Coronary artery (tissue), 2 donors: ENCODE measurements at regions not wholly inside any gene's neighbourhood (a gene's known extent, or its start where the extent isn't known, plus 50 kb on each side); places are given as distances from the start of the nearest gene placed in this dataset.

Experiments used
- DNase-seq: peaks from one replicate; pipeline ENCODE4 v3.0.0-alpha.2; 2017; ENCODE audit warnings: low spot score
- H3K27ac ChIP-seq, 2 donors: fragments of 200-600 bp; sonication (generic); one replicate each; pipeline ENCODE4 v1.5.1; 2016 to 2019
- H3K4me3 ChIP-seq: fragments of 200-600 bp; sonication (generic); 2 replicates; pipeline ENCODE4 v1.5.1; 2016; ENCODE audit warnings: mild to moderate bottlenecking, moderate library complexity
- TF ChIP-seq, protein P1 (sequence below): fragments of 200-600 bp; sonication (generic); IDR thresholded peaks from one replicate; pipeline ENCODE4 v1.5.1; 2019; ENCODE audit warnings: antibody characterized with exemption

DNA sequence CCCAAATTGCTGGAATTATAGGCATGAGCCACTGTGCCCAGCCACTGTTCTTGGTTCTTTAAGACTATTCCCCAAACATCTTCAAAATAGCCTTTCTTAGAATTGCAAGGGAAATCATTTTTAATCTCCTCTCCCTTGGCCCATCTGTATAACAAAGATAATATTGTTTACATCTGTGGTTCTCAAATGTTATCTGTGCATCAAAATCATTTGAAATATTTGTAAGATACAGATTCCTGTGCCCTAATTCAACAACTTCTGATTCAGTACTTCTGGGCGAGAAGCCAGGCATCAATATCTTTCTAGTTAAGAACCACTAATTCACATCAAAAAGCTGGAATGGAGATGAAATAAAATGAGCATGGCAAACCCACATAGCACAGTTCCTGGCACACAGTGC lies 83.0 kb downstream of the TMPRSS5 start:
- TF ChIP-seq, protein P1, sequence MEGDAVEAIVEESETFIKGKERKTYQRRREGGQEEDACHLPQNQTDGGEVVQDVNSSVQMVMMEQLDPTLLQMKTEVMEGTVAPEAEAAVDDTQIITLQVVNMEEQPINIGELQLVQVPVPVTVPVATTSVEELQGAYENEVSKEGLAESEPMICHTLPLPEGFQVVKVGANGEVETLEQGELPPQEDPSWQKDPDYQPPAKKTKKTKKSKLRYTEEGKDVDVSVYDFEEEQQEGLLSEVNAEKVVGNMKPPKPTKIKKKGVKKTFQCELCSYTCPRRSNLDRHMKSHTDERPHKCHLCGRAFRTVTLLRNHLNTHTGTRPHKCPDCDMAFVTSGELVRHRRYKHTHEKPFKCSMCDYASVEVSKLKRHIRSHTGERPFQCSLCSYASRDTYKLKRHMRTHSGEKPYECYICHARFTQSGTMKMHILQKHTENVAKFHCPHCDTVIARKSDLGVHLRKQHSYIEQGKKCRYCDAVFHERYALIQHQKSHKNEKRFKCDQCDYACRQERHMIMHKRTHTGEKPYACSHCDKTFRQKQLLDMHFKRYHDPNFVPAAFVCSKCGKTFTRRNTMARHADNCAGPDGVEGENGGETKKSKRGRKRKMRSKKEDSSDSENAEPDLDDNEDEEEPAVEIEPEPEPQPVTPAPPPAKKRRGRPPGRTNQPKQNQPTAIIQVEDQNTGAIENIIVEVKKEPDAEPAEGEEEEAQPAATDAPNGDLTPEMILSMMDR = no peak
- H3K4me3 ChIP-seq = no peak overlapping the region

DNA sequence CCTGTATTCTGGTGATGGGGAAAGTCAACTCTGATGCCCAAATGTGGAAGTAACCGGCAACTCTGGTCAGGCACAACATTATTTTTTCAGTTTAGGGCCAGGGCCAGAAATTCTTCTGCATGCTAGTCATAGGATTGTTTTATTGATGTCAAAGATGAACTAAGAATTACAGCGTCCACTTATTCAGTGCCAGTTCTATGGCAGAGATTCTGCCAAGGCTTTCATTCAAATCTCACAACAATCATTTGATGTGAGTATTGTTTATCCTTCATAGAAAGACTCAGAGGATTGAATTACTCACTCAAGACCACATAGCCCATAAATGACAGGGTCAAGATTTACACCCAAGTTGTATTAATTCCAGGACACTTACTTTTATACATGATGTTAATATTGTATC lies 87.7 kb downstream of the TMPRSS5 start:
- no peak overlapping the region for H3K4me3 ChIP-seq
- TF ChIP-seq, protein P1 = no peak
- no peak for DNase-seq
- peak overlapping the region; percentile 46 to 76 for H3K27ac ChIP-seq

More for the DNA sequence above, 83.0 kb downstream of the TMPRSS5 start:
- no peak overlapping the region for H3K27ac ChIP-seq
- DNase-seq = no peak

DNA sequence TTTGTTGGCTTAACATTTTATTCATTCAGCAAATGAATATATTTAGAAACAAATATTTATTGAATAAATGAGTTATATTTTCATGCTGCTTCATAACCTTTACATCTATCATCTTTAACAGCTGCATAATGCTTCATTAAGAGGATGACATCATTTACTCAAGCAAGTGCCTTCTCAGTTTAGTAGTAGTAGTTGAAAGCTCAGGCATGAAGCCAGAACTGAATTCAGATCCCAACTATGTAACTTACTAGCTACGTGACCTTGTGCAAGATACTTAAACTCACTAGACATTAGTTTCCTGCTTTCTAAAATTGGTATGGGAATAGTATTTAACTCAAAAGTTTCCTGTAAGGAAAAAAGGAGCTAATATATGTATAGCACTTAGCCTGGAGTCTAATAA lies 90.3 kb downstream of the TMPRSS5 start:
- no peak overlapping the region for H3K27ac ChIP-seq
- no peak for DNase-seq
- TF ChIP-seq, protein P1 = no peak
- no peak overlapping the region for H3K4me3 ChIP-seq

DNA sequence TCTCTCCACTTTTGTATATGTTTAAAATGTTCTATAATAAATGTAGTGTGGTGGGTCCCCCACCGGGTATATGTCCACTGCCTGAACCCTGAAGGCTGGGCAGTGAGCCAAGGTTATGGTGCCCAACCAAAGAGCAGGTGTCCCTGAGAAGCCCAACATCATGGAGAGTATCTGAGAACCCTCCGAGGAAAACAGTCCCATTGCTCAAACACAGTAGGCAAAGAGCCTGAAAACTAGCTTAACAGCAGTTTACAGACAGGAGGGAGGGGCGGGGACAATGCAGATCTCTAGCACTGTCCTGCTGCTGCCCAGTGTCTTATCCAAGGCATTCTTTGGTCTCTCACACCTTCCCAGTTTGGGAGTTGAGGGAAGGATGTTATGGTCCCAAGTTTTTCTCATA lies 91.0 kb downstream of the TMPRSS5 start:
- TF ChIP-seq, protein P1 = no peak
- Histone ChIP-seq H3K4me3 (no peak overlapping the region), H3K27ac (no peak overlapping the region)
- no peak for DNase-seq

DNA sequence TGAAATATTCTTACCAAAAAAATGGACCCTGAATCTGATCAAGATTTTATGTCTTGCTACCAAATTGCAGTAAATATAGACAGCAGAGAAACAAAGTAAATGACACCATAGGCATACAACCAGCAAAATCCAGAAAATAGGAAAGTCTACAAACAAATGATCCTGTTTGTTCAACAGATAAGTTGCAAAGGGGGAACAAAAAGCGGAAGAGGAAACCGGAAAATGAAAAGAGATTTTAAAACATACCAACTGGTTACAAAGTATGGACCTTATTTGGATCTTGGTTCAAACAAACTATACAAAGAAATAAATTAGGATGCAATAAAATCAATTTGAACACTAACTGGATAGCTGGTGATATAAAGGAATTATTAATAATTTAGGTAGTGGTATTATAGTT lies 92.0 kb downstream of the TMPRSS5 start:
- TF ChIP-seq, protein P1 = no peak
- Histone ChIP-seq H3K27ac (no peak overlapping the region), H3K4me3 (no peak overlapping the region)
- no peak for DNase-seq

DNA sequence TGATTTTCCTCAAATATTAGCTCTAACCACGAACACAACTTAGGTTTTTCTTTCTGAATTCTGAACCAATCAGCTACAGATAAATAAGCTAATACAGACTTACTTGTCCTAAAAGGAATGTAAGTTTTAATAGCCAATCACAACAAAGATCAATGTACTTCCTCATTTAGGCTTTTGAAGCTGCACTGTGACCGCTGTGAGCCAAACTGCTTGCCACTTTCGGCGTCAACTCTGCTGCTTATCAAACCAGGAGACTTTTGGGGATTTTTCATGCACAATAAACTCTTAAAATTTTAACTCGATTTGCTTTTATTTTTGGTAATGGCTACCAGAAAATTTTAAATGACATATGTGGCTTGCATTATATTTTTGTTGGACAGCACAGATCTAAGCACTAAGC lies 92.5 kb downstream of the TMPRSS5 start:
- Histone ChIP-seq H3K4me3 (no peak overlapping the region), H3K27ac (no peak overlapping the region)
- TF ChIP-seq, protein P1 = no peak
- no peak for DNase-seq

DNA sequence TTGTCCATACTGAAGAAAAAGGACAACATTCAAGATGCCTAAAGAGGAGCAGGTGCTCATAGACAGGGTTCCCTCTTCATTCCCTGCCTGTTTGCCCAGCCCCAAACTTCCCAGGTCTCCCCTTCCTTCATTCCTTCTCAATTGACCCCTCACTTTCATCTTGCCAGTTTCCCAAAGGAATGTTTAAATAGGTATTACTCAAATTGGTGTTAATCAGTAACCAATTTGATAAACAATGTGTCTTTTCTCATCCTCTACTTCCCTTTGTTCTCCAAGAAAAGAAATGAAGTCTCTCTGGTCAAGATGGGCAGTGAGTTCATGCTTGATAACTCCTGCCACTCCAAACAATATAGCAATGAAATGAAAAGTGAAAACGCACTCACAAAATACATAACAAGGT lies 101.9 kb downstream of the TMPRSS5 start:
- DNase-seq = no peak
- Histone ChIP-seq H3K4me3 (no peak overlapping the region), H3K27ac (no peak overlapping the region)
- TF ChIP-seq, protein P1 = no peak
